GM21529 (cell line): ENCODE measurements at regions not wholly inside any gene's neighbourhood (a gene's known extent, or its start where the extent isn't known, plus 50 kb on each side); places are given as distances from the start of the nearest gene placed in this dataset.
"Not testable (repeated sequence)": the region's sequence is repeated elsewhere in the genome, so short reads cannot be mapped to it uniquely, and the experiment has no call there.

Source experiments
- ATAC-seq: cut with Tn5 transposase; IDR thresholded peaks from one replicate; pipeline ENCODE4 v1.9.1; 2021; ENCODE audit not compliant: unreplicated experiment

DNA sequence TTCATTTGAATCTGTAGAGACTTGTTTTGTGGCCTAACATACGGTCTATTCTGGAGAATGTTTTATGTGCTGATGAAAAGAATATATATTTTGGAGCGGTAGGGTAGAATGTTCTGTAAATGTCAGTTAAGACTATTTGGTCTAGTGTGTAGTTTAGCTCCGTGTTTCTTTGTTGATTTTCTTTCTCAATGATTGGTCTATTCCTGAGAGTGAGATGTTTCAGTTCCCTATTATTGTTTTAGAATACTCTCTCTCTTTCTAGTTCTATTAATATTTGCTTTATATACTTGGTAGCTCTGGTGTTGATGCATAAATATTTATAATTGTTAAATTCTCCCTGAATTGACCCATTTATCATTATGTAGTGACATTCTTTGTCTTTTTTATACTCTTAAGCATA, 236.5 kb downstream of the GLUD2 start:
- ATAC-seq: no peak

- ATAC-seq: no peak
Observed at GRCh38 chrX:121298499-121298898, 251.1 kb downstream of the GLUD2 start.

- ATAC-seq: no peak
Observed at GRCh38 chrX:121301356-121301755, 253.9 kb downstream of the GLUD2 start.

DNA sequence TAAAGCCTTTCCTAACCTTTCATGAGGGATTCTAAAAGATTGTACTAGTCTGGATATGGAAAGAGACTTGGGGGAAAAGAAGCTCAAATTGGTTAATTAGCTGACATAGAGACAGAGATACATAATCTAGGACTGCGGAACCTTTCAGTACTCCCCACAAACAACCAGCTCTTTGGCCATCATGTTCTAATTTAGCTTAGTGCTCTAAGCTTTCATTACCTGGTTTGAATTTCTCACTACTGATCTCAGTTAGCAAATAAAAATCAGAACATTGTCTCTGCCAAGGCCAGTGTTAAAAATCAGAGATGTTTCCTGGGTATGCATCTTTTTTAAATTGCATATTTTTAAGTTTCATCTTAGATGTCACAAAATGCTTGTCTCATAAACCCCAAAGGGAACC, 254.4 kb downstream of the GLUD2 start:
- ATAC-seq: no peak

GRCh38 chrX:121307449-121307848, 260.0 kb downstream of the GLUD2 start:
- ATAC-seq: peak; percentile 79

GRCh38 chrX:121308276-121308805, 260.9 kb downstream of the GLUD2 start:
- peak; percentile 70 for ATAC-seq

- no peak for ATAC-seq
Observed at GRCh38 chrX:121310820-121311219, 263.4 kb downstream of the GLUD2 start.

DNA sequence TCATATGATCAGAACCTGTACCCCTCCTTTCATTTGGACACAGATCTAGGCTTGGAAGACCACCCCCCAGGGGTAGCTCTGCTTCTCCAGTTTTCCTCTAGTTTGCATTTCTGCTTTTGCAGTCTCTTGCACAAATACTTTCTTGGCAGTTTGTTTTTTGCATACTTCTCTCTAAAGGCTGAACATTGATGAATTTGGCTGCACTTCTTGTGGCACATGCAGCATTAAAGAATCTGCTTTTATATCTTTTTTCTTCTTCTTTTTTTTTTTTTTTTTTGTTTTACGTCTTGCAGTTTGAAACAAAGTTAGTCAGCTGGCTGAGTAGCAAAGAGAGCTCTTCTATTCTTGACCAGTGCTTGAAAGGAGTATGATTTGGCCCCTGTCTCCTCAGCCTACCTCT, 273.0 kb downstream of the GLUD2 start:
- no peak for ATAC-seq

DNA sequence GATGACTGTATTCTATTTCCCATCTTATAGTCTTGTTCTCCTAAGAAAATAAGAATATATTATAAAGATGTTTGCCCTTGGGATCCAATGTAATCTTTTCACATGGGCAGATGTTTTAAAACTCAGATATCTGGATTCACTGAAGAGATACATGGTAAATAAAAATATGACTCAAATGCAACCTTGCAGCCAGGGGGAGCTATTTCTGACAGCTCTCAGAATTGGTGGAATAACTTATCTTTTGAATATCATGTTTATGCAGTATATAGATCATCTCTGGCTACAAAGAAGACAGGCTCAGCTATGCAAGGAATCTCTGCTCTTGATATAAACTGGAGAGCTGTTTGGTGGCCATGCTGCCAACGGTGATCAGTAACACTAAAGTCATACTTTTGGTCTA, 274.7 kb downstream of the GLUD2 start:
- ATAC-seq: no peak

DNA sequence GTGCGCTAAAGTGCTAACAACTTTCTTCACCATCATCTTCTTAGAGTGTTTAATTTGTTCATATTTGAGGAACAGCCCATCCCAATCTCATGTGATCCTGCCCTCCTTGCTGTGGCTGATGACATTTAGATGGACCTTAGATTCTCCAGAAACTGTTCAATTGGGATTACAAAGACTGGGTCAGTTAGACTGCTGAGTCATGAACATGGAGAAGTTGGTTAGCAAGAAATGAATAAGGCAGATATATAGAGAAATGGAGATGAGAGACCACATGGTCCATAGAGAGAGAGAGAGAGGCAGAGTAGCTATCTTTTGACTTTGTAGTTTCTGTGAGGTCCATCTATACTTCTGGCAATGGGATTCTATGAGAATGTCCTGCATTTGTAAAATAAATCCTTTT, 275.9 kb downstream of the GLUD2 start:
- ATAC-seq: no peak

- ATAC-seq: no peak
Observed at GRCh38 chrX:121333942-121334341, 286.5 kb downstream of the GLUD2 start.

DNA sequence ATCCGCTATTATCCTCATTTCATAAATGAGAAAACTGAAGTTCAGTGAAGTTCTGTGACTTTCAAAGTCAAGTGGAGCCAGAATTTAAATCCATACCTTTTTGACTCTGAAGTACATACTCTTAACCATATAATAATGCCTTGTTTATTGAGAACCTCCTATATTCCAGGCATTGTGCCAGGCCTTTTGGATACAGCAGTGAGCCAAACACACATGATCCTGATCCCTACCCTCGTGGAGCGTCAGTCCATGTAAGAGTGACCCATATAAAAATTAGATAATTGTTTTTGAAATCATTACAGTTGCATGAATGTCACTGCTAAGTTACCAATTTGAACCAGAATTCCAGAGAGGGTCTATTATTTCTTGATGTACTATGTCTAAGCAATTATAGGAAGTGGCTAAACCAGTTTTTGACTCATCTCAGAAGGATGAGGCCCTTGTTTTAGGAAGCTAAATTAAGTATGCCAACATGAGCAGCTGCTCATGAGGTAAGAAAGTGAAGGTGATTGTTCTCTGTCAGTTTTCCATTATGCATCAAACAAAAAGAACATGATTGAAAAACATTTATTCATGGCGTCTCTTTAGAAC, 289.5 kb downstream of the GLUD2 start:
- no peak for ATAC-seq

GRCh38 chrX:121337816-121338215, 290.4 kb downstream of the GLUD2 start:
- no peak for ATAC-seq

DNA sequence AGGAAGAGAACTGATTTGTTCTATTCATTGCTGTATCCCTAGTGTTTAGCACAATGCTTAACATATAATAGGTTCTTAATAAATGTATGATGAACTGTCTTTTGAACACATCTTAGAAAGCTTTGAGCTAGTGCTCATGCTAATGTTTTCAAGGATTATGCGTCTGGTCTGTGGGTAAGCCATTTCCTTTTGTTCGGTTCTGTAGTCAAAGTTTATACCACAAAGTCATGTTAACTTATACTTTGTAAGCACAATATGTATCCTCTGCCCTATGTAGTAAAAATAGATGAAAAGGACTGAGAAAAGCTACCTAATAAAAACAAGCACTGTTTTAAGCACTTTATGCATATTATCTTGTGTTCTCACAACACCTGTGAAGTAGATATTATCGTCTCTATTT, 301.9 kb downstream of the GLUD2 start:
- ATAC-seq: no peak

- ATAC-seq: no peak
Observed at GRCh38 chrX:121356139-121356849, 308.9 kb downstream of the GLUD2 start.

DNA sequence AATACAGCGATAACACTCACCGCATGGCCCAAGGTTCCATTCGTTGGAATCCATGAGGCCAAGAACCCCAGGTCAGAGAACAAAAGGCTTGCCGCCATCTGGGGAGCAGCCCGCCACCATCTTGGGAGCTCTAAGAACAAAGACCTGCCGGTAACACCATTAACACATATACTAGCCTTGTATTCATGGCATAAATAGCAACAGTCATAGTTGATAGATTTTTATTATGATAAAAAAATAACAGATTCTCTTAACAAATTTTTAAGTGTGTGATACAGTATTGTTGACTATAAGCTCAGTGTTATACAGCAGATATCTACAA, 309.4 kb downstream of the GLUD2 start:
- ATAC-seq: no peak

DNA sequence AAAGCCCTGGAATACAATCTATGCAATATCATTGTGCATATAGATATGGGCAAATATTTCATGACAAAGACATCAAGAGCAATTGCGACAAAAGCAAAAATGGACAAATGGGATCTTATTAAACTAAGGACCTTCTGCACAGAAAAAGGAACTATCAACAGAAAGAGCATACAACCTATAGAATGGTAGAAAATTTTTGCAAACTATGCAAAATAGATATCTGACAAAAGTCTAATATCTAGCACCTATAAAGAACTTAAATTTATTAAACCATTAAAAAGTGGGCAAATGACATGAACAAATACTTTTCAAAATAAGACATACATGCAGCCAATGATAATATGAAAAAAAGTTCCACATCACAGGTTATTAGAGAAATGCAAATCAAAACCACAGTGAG, 312.9 kb downstream of the GLUD2 start:
- ATAC-seq: no peak

DNA sequence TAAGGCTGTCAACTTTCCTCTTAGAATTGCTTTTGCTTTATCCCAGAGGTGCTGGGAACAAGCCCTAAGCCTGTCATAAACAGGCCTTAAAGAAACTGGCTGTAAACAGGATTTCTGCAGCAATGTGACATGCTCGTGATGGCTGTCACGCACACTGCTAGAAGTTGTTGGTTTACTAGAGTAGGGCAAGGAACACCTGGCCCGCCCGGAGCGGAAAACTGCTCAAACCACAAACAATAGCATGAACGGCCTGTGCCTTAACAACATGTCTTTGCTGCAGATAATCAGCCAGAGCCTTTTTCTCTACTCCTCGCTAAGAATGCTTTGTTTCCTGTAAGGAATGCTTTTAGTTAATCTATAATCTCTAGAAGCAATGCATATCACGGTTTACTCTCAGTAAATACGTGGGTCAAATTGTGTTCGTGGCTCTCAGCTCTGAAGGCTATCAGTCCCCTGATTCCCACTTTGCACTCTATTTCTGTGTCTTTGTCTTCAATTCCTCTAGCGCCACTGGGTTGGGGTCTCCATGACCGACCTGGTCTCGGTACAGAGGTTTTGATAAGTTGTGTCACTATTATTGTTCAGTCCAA, 318.3 kb downstream of the GLUD2 start:
- no peak for ATAC-seq

- no peak for ATAC-seq
Observed at GRCh38 chrX:121374471-121374870, 327.1 kb downstream of the GLUD2 start.

GRCh38 chrX:121381915-121382314, 334.5 kb downstream of the GLUD2 start:
- not testable (repeated sequence) for ATAC-seq

GRCh38 chrX:121389976-121390714, 342.7 kb downstream of the GLUD2 start:
- no peak for ATAC-seq

DNA sequence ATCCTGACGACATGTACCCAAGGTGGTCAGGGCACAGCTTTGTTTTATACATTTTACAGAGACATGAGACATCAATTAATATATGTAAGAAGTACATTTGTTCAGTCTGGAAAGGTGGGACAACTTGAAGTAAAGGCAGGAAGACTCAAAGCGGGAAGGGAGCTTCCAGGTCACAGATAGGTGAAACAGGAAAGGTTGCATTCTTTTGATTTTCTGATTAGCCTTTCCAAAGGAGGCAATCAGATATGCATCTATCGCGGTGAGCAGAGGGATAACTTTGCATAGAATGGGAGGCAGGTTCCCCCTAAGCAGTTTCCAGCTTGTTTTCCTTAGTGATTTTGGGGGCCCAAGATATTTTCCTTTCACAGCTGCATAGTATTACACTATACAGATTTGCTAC, 358.4 kb downstream of the GLUD2 start:
- no peak for ATAC-seq
